ENCODE measurements at regions not wholly inside any gene's neighbourhood (a gene's known extent, or its start where the extent isn't known, plus 50 kb on each side); places are given as distances from the start of the nearest gene placed in this dataset.

GRCh38 chr21:40972151-40972550 lies 125.2 kb upstream of the DSCAM start:
- no peak for TF ChIP-seq CTCF (IDR thresholded peaks at IDR 0.05; ENCODE audit: insufficient read depth, low read depth, low read length, missing control alignments)
- H3K4me3 ChIP-seq (ENCODE audit: low read depth, low read length): no peak overlapping the region
- DNase-seq (ENCODE audit: low read depth): no peak

- no peak overlapping the region for H3K4me3 ChIP-seq (ENCODE audit: low read depth, low read length)
- no peak for DNase-seq (ENCODE audit: low read depth)
- TF ChIP-seq CTCF (IDR thresholded peaks at IDR 0.05; ENCODE audit: insufficient read depth, low read depth, low read length, missing control alignments): no peak
Measured at GRCh38 chr21:40976198-40977109, 129.5 kb upstream of the DSCAM start.

- TF ChIP-seq CTCF (IDR thresholded peaks at IDR 0.05; ENCODE audit: insufficient read depth, low read depth, low read length, missing control alignments): no peak
- H3K4me3 ChIP-seq (ENCODE audit: low read depth, low read length): no peak overlapping the region
- DNase-seq (ENCODE audit: low read depth): no peak
Measured at GRCh38 chr21:40985370-40985769, 138.4 kb upstream of the DSCAM start.

- no peak overlapping the region for H3K4me3 ChIP-seq (ENCODE audit: low read depth, low read length)
- TF ChIP-seq CTCF (IDR thresholded peaks at IDR 0.05; ENCODE audit: insufficient read depth, low read depth, low read length, missing control alignments): no peak
- DNase-seq (ENCODE audit: low read depth): no peak
Measured at GRCh38 chr21:40990366-40990765, 143.4 kb upstream of the DSCAM start.

- no peak for TF ChIP-seq CTCF (IDR thresholded peaks at IDR 0.05; ENCODE audit: insufficient read depth, low read depth, low read length, missing control alignments)
- H3K4me3 ChIP-seq (ENCODE audit: low read depth, low read length): no peak overlapping the region
- no peak for DNase-seq (ENCODE audit: low read depth)
Measured at GRCh38 chr21:40997831-40998230, 150.9 kb upstream of the DSCAM start.

- no peak for TF ChIP-seq CTCF (IDR thresholded peaks at IDR 0.05; ENCODE audit: insufficient read depth, low read depth, low read length, missing control alignments)
- no peak for DNase-seq (ENCODE audit: low read depth)
- H3K4me3 ChIP-seq (ENCODE audit: low read depth, low read length): no peak overlapping the region
Measured at GRCh38 chr21:41000838-41001237, 153.9 kb upstream of the DSCAM start.

GRCh38 chr21:41006636-41007035 lies 159.7 kb upstream of the DSCAM start:
- no peak overlapping the region for H3K4me3 ChIP-seq (ENCODE audit: low read depth, low read length)
- no peak for TF ChIP-seq CTCF (IDR thresholded peaks at IDR 0.05; ENCODE audit: insufficient read depth, low read depth, low read length, missing control alignments)
- DNase-seq (ENCODE audit: low read depth): no peak
